Hematopoietic multipotent progenitor cell (in vitro differentiated cells): ENCODE measurements at regions not wholly inside any gene's neighbourhood (a gene's known extent, or its start where the extent isn't known, plus 50 kb on each side); places are given as distances from the start of the nearest gene placed in this dataset.
"Not testable (repeated sequence)": the region's sequence is repeated elsewhere in the genome, so short reads cannot be mapped to it uniquely, and the experiment has no call there.

ENCODE experiments used
- DNase-seq, 3 donors: peaks; one replicate each; pipeline ENCODE4 v3.0.0-alpha.2; 2011 to 2015; ENCODE audit warnings: low read depth in 2 of 3, low spot score in 2 of 3

DNA sequence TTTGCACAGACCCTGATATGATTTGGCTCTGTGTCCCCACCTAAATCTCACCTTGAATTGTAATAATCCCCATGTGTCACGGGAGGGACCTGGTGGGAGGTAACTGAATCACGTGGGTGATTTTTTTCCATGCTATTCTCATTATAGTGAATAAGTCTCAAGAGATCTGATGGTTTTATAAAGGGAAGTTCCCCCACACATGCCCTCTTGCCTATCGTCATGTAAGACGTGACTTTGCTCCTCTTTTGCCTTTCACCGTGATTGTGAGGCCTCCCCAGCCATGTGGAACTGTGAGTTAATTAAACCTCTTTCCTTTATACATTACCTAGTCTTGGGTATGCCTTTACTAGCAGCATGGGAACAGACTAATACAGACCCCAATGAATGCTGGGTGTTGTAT lies 347.4 kb downstream of the TUSC7 start:
- DNase-seq: not testable (repeated sequence)

GRCh38 chr3:117059067-117059955 lies 349.7 kb downstream of the TUSC7 start:
- peak in 1 of 3 donors; percentile 41 for DNase-seq

GRCh38 chr3:117059956-117060270 lies 350.3 kb downstream of the TUSC7 start:
- DNase-seq: no peak

GRCh38 chr3:117063930-117064329 lies 354.4 kb downstream of the TUSC7 start:
- no peak for DNase-seq

DNA sequence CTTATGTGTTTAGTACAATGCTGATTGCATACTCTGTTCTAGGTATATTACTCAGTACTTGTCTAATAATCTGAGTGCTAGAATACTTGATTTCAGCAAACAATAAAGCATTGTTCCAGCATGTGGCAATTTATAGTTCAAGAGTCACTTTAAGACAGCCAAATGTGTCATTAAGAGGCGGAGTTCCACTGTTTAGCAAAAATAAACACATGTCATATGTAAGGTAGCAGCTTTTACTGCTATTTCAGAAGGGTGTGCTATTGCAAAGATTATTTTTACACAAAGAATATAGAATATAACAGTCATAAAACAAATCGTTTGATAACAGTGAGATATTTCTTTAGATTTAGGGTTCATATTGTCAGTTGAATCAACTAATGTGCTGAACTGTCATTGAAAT lies 358.7 kb downstream of the TUSC7 start:
- no peak for DNase-seq

- no peak for DNase-seq
Measured at GRCh38 chr3:117074826-117075225, 365.2 kb downstream of the TUSC7 start.

- no peak for DNase-seq
Measured at GRCh38 chr3:117079997-117080396, 370.4 kb downstream of the TUSC7 start.

GRCh38 chr3:117080872-117081271 lies 371.3 kb downstream of the TUSC7 start:
- no peak for DNase-seq

DNA sequence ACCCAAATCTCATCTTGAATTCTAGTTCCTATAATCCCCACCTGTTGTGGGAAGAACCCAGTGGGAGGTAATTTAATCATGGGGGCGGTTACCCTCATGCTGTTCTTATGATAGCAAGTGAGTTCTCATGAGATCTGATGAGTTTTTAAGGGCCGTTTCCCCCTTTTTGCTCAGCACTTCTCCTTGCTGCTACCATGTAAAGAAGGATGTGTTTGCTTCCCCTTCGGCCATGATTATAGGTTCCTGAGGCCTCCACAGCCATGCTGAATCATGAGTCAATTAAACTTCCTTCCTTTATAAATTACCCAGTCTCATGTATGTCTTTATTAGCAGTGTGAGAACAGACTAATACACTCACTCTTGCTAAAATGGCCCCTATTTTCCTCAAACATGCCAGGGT lies 374.7 kb downstream of the TUSC7 start:
- peak in 1 of 3 donors; percentile 23 for DNase-seq

GRCh38 chr3:117084739-117085270 lies 375.2 kb downstream of the TUSC7 start:
- DNase-seq: no peak

DNA sequence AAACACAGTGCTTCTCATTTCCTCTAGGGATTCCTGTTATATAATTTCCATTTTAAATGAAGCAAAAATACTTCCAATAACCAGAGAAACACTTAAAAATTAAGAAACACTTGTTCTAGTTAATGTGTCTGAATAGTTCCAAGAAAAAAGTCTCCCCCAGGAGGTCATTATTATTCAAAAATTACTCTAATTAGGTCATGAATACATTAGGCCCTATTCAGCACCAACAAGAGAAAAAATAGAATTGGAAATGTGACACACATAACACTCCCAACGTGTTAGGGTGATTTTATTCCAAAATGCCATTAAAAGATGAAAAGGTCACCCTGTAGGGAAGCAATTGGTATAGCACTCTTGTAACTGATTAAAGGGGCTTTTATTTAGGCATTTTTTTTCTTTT lies 382.1 kb downstream of the TUSC7 start:
- DNase-seq: no peak

DNA sequence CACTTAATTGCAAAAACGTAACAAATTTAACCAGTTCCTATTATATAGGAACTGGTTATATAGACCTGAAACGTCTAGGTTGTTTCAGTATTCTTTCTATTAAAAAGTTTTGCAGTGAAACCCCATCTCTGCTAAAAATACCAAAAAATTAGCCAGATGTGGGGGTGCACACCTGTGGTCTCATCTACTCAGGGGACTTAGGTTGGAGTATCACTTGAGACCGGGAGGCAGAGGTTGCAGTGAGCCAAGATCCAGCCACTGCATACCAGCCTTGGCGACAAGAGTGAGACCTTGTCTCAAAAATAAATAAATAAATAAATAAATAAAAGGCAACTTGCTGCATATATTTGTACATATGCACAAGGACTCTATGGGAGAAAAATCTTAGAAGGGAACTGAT lies 387.0 kb downstream of the TUSC7 start:
- no peak for DNase-seq

DNA sequence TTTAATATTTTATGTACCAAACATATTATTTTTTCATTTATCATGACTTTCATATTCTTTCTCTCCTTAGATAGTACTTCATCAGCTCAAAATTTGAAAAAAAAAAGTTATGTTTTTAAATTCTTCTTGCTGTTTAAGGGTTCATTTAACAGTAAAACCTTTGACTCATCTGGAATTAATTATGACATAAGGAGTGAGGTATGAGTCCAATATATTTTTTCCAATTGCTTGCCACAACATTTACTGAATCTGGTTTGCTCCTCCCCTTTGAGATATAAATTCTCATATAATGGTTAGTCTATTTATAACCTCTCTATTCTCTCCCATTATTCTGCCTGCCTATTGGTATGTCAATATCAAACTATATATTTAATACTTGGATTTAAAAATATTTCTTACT lies 387.8 kb downstream of the TUSC7 start:
- no peak for DNase-seq

GRCh38 chr3:117101697-117102096 lies 392.1 kb downstream of the TUSC7 start:
- DNase-seq: no peak

DNA sequence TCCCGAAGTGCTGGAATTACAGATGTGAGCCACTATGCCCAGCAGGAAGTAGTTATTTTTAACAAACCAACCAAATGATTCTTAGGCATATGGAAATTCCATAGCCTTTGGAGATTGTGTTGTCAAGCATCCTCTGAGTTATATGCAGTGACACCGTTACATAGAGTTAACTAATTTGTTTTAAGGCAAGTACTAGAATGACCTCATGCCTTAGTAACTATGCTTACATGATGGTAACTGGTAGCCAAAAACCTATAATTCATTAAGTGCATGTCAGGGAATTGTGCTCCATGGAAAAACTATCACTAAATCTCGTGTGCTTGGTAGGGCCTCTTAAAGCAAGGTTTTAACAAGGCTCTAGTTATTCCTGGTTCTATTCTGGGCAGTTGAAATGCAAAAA lies 392.8 kb downstream of the TUSC7 start:
- DNase-seq: no peak

DNA sequence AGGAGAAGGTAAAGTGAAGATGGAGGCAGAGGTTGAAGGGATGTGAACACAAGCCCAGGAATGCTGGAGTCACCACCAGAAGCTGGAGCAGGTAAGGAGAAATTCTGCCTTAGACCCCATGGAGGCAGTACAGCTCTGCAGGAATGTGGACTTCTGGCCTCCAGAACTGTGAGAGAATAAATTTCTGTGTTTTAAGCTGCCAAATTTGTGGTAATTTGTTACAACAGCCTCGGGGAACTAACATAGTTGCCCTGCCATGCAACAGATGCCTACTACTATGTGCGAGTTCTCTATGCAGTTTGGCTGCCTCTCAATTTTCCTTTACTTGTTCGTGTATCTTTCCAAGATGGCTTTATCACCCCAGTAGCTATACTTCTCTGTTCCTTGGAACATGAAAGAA lies 394.1 kb downstream of the TUSC7 start:
- no peak for DNase-seq

DNA sequence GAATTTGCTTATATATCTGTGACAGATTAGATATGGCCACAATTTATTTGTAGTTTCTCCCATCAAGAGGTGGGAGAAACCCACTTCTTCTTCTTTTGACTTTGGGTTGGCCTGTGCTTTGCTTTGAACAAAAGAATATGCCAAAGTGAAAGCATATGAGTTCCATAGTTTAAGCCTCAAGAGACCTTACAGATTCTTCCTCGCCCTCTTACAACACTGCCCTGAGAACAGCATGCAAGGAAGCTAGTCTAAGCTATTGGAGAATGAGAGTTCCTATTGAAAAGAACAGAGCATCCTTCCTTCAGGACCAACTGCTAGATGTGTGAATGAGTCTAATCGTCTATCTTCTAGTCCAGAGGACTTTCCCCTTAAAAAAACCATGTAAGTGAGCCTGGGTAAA lies 394.8 kb downstream of the TUSC7 start:
- no peak for DNase-seq

DNA sequence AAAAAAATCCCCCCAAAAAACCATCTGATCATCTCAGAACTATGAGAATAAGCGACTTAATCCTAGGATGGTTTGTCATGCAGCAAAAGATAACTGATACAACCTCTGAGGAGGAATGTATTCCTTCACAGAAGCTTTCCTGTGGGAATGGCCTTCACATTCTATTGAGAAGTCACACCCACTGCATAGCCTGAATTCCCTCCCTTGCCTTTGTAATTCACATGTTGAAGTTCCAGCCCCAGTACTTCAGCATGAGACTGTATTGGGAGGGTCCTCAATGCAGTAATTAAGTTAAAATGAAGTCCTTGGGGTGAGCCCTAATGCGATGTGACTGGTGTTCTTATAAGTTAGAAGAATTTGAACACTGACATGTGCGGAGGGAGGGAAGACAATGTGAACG lies 395.2 kb downstream of the TUSC7 start:
- no peak for DNase-seq

GRCh38 chr3:117105686-117106085 lies 396.1 kb downstream of the TUSC7 start:
- no peak for DNase-seq

DNA sequence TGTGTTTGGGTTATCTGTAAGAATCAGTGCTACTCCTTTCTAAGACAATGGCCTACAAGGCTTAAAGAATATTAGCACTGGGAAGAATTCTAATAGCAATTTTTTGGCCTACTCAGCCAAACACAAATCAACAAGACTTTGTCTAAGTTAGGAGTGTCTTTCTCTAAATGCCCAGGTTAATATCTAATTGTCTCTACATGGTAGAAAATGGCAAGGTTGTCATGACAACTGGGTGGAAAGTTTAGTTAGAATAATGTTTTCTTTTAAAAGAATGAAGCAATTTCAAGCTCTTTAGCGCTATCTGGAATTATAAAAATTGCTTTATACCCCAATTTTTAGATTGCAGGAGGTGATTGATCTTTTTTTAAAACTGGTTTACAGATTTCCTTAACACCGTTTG lies 396.8 kb downstream of the TUSC7 start:
- no peak for DNase-seq

GRCh38 chr3:117107946-117108345 lies 398.4 kb downstream of the TUSC7 start:
- DNase-seq: no peak

- DNase-seq: no peak
Measured at GRCh38 chr3:117109178-117109577, 399.6 kb downstream of the TUSC7 start.
